GM12878 (cell line): ENCODE measurements at regions not wholly inside any gene's neighbourhood (a gene's known extent, or its start where the extent isn't known, plus 50 kb on each side); places are given as distances from the start of the nearest gene placed in this dataset.
A peak's percentile ranks its signal among the peaks of the same experiment; 100 is the strongest.

ENCODE experiments used
- ATAC-seq: fragments of 200-7000 bp; cut with Tn5 transposase; 3 replicates; pipeline ENCODE4 v1.9.1; 2020; ENCODE audit warnings: mild to moderate bottlenecking, moderate library complexity
- BruUV-seq: library from RNA; stranded (reverse); fragments of 400-500 nt; replicated peaks from 2 replicates; lab custom pipeline; 2021; lab: Mats Ljungman, UMichigan
- CTCF ChIA-PET: fragments of 300-600 bp; sonication (Branson Sonifier 250); formaldehyde crosslinking; extraction: SDS; loops from one replicate; lab custom pipeline; 2021; ENCODE audit warnings: inconsistent platforms; lab: Yijun Ruan, JAX
- POLR2A ChIA-PET: fragments of 350-600 bp; formaldehyde crosslinking; extraction: SDS; loops from one replicate; lab custom pipeline; 2021; ENCODE audit warnings: inconsistent platforms; lab: Charles Lee
- RAD21 ChIA-PET: fragments of 300-600 bp; sonication (Branson Sonifier 250); formaldehyde crosslinking; loops from one replicate; lab custom pipeline; 2023; ENCODE audit warnings: antibody characterized with exemption; ENCODE audit not compliant: unreplicated experiment; lab: Charles Lee
- SMC1A ChIA-PET: fragments of 300-600 bp; sonication (Branson Sonifier 250); formaldehyde crosslinking; loops from one replicate; lab custom pipeline; 2023; ENCODE audit not compliant: unreplicated experiment, uncharacterized antibody; lab: Charles Lee
- DNase-seq: peaks from one replicate; pipeline ENCODE4 v3.0.0-alpha.2; 2011; ENCODE audit warnings: low read depth, low spot score
- FAIRE-seq: peaks from 3 replicates; lab custom pipeline; 2011; peaks lifted over from hg19 to GRCh38; lab: Jason Lieb, UNC
- H2AFZ ChIP-seq: 2 replicates; pipeline ENCODE4 v1.6.0; 2011; ENCODE audit warnings: low read depth, low read length, control low read depth; ENCODE audit not compliant: control insufficient read depth
- H3K27ac ChIP-seq: 2 replicates; pipeline ENCODE4 v1.5.1; 2011; ENCODE audit warnings: control low read depth; ENCODE audit not compliant: control insufficient read depth, insufficient read depth
- H3K27me3 ChIP-seq, 2 experiments: replicated peaks in 1 of 2; 2 replicates each; pipeline versions ENCODE4 v1.6.0 to v1.6.1; 2011; ENCODE audit warnings: low read length in 1 of 2; ENCODE audit not compliant: control insufficient read depth in 2 of 2, insufficient read depth in 2 of 2
- H3K36me3 ChIP-seq, 2 experiments: 2 replicates each; pipeline ENCODE4 v1.5.1; 2011; ENCODE audit warnings: low read length in 1 of 2; ENCODE audit not compliant: control insufficient read depth in 2 of 2, insufficient read depth in 2 of 2
- H3K4me1 ChIP-seq: 2 replicates; pipeline ENCODE4 v1.6.1; 2011; ENCODE audit warnings: mild to moderate bottlenecking, low read length, moderate library complexity, mixed read lengths; ENCODE audit not compliant: control insufficient read depth, insufficient read depth
- H3K4me2 ChIP-seq: 2 replicates; pipeline ENCODE4 v1.6.0; 2011; ENCODE audit warnings: control low read depth; ENCODE audit not compliant: control insufficient read depth, insufficient read depth
- H3K4me3 ChIP-seq: fragments of 200-600 bp; sonication (generic); 2 replicates; pipeline ENCODE4 v1.5.1; 2016
- H3K79me2 ChIP-seq: 2 replicates; pipeline ENCODE4 v1.6.0; 2011; ENCODE audit warnings: low read length; ENCODE audit not compliant: control insufficient read depth, insufficient read depth
- H3K9ac ChIP-seq: 2 replicates; pipeline ENCODE4 v1.8.0; 2011; ENCODE audit warnings: low read length, control low read depth, mixed read lengths; ENCODE audit not compliant: control insufficient read depth, insufficient read depth
- H3K9me3 ChIP-seq: replicated peaks from 3 replicates; pipeline ENCODE4 v1.5.1; 2011; ENCODE audit warnings: mild to moderate bottlenecking, low read length; ENCODE audit not compliant: control insufficient read depth, insufficient read depth
- H4K20me1 ChIP-seq: 2 replicates; pipeline ENCODE4 v1.6.0; 2011; ENCODE audit not compliant: control insufficient read depth, insufficient read depth
- CTCF ChIP-seq, 3 experiments: IDR thresholded peaks in 2 of 3; conservative IDR thresholded peaks in 1 of 3; 2 replicates each; pipeline ENCODE4 v1.5.1; 2011; ENCODE audit warnings: low read depth in 3 of 3, low read length in 3 of 3, mild to moderate bottlenecking in 3 of 3, control low read depth in 2 of 3, moderate library complexity in 2 of 3, inconsistent platforms in 1 of 3, mixed read lengths in 1 of 3; ENCODE audit not compliant: control insufficient read depth in 2 of 3, insufficient read depth in 1 of 3; ENCODE audit errors: extremely low read depth in 1 of 3
- FOXK2 ChIP-seq: fragments of 450-650 bp; IDR thresholded peaks from 2 replicates; pipeline ENCODE4 v1.6.1; 2017; ENCODE audit warnings: mild to moderate bottlenecking, moderate library complexity
- GATAD2B ChIP-seq: fragments of 450-650 bp; conservative IDR thresholded peaks from 2 replicates; pipeline ENCODE4 v1.6.1; 2017; ENCODE audit warnings: low read depth, mild to moderate bottlenecking, moderate library complexity
- IKZF2 ChIP-seq, 2 experiments: fragments of 450-650 bp; IDR thresholded peaks; 2 replicates each; pipeline ENCODE4 v1.6.1; 2017; ENCODE audit warnings: mild to moderate bottlenecking in 2 of 2, moderate library complexity in 2 of 2
- PAX8 ChIP-seq: fragments of 450-650 bp; IDR thresholded peaks from 2 replicates; pipeline ENCODE4 v1.6.1; 2017; ENCODE audit warnings: mild to moderate bottlenecking, moderate library complexity
- SMC3 ChIP-seq: IDR thresholded peaks from 2 replicates; pipeline ENCODE4 v1.6.1; 2011; ENCODE audit warnings: low read length, improper control_type of control experiment, borderline replicate concordance
- SPI1 ChIP-seq: IDR thresholded peaks from 2 replicates; pipeline ENCODE4 v1.6.1; 2011; ENCODE audit warnings: low read depth, mild to moderate bottlenecking, low read length, moderate library complexity, borderline replicate concordance; ENCODE audit not compliant: insufficient read depth
- ZNF207 ChIP-seq: fragments of 450-650 bp; IDR thresholded peaks from 2 replicates; pipeline ENCODE4 v1.6.1; 2014; ENCODE audit warnings: antibody characterized with exemption, mild to moderate bottlenecking, borderline replicate concordance
- ZNF217 ChIP-seq: fragments of 450-650 bp; IDR thresholded peaks from 2 replicates; pipeline ENCODE4 v1.6.1; 2017; ENCODE audit warnings: antibody characterized with exemption, mild to moderate bottlenecking
- ZZZ3 ChIP-seq: IDR thresholded peaks from 2 replicates; pipeline ENCODE4 v1.6.1; 2011; ENCODE audit warnings: low read depth; ENCODE audit not compliant: control insufficient read depth, insufficient read length
- WGBS: methylation state at CpG from one replicate; pipeline ENCODE4 v1.1.6; 2016; ENCODE audit warnings: low lambda C conversion rate; ENCODE audit not compliant: insufficient replicate concordance, insufficient coverage; ENCODE audit errors: missing lambda C conversion rate; 5-methylcytosine and 5-hydroxymethylcytosine counted together
- in situ Hi-C: fragments of 300-500 bp; cut with MboI; formaldehyde crosslinking; loops from 9 replicates; pipeline ENCODE4 v1.14.3; 2018; ENCODE audit warnings: mixed read lengths
- intact Hi-C: fragments of 100-400 bp; cut with micrococcal nuclease; formaldehyde crosslinking; loops from one replicate; pipeline ENCODE4 v1.14.2; 2022; ENCODE audit not compliant: unreplicated experiment
- TF ChIP-seq, protein P1 (sequence below): IDR thresholded peaks from 2 replicates; pipeline ENCODE4 v1.6.1; 2012; ENCODE audit warnings: low read depth, low read length, improper control_type of control experiment
- TF ChIP-seq, protein P2 (sequence below): fragments of 450-650 bp; IDR thresholded peaks from 2 replicates; pipeline ENCODE4 v1.6.1; 2017; ENCODE audit warnings: low read depth, mild to moderate bottlenecking, moderate library complexity
- TF ChIP-seq, protein P3 (sequence below): IDR thresholded peaks from 2 replicates; pipeline ENCODE4 v1.6.1; 2012; ENCODE audit warnings: low read length, inconsistent platforms
- TF ChIP-seq, protein P4 (sequence below): fragments of 450-650 bp; IDR thresholded peaks from 2 replicates; pipeline ENCODE4 v1.6.1; 2018; ENCODE audit warnings: mild to moderate bottlenecking, low read depth, moderate library complexity; ENCODE audit not compliant: partially characterized antibody

DNA sequence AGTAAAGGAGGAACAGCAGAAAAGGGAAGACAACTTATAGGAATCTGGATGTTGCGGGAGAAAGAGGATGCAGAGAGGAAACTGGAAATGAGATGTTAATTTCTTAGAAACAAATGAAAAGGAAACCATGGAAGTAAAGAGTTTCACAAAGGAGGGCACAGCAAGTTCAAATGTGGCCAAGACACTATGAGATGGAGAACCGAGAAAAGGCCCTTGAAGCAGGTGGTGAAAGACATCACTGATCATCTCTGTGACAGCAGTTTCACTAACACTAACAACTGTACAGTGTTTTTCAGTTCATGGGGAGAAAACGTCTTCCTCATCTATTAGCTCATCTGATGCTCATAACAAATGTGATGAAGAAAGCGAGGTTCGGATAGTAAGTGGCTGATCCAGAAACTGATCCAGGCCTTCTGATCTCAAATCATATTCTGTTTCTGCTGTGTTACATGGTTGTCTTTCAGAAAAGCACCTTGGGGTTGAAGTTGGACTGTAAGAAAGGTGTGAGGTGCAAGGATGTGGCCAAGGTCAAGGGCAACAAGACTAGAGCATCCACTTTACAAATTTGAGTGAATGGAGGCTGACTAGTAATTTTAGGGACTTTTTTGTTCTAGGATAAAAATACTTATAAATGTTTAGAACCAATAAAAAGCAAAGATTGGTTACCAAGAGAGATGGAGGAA, 492.1 kb upstream of the CADM1 start:
- H3K9ac ChIP-seq: peak overlapping the region; percentile 48; the same call in 1 of the 2 replicates
- 0% methylated on average over 5 of the region's 5 CpGs for WGBS
- H3K27ac ChIP-seq: peak overlapping the region; percentile 79
- peak; percentile 89 for DNase-seq
- H3K4me3 ChIP-seq: no peak overlapping the region
- TSS peak; percentile 92 for BruUV-seq
- RAD21 ChIA-PET: interaction anchor here (0.6 to 4.1 kb wide), 13 partner anchors 21 to 153 kb away, joined by 3 to 31 read pairs (median 5); no protein-coding TSS in a partner anchor
- POLR2A ChIA-PET: interaction anchor here (0.6 to 1.6 kb wide), 4 partner anchors 8 to 78 kb away, joined by 3 to 9 read pairs (median 4); no protein-coding TSS in a partner anchor
- peaks cover 25% of the 10 kb centered on the region for H3K4me1 ChIP-seq
- no peak overlapping the region; the same call in 1 of the 2 replicates for H2AFZ ChIP-seq
- H3K27me3 ChIP-seq: no peaks in the 10 kb centered on the region
- CTCF ChIA-PET: interaction anchor here (0.8 to 2.5 kb wide), 9 partner anchors 9 to 80 kb away, joined by 3 to 8 read pairs (median 4); no protein-coding TSS in a partner anchor
- intact Hi-C loops: loop anchor here (1.0 to 5.0 kb wide), 5 partner anchors 34 to 124 kb away; no protein-coding TSS in a partner anchor
- no peaks in the 10 kb centered on the region for H4K20me1 ChIP-seq
- FAIRE-seq: peak; percentile 99
- in situ Hi-C loops: loop anchor here (5.0 kb wide), 1 partner anchor 69 kb away; no protein-coding TSS in a partner anchor
- H3K9me3 ChIP-seq: no peaks in the 10 kb centered on the region
- H3K36me3 ChIP-seq: no peaks in the 10 kb centered on the region
- peak; percentile 96 for ATAC-seq
- peak overlapping the region; percentile 57 for H3K4me2 ChIP-seq
- SMC1A ChIA-PET: interaction anchor here (0.6 to 3.5 kb wide), 10 partner anchors 38 to 123 kb away, joined by 3 to 57 read pairs (median 4); no protein-coding TSS in a partner anchor
- H3K79me2 ChIP-seq: no peaks in the 10 kb centered on the region
- TF ChIP-seq SMC3: no peak; the same call in 1 of the 2 replicates
- TF ChIP-seq, protein P1, sequence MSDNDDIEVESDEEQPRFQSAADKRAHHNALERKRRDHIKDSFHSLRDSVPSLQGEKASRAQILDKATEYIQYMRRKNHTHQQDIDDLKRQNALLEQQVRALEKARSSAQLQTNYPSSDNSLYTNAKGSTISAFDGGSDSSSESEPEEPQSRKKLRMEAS: no peak
- TF ChIP-seq, protein P2, sequence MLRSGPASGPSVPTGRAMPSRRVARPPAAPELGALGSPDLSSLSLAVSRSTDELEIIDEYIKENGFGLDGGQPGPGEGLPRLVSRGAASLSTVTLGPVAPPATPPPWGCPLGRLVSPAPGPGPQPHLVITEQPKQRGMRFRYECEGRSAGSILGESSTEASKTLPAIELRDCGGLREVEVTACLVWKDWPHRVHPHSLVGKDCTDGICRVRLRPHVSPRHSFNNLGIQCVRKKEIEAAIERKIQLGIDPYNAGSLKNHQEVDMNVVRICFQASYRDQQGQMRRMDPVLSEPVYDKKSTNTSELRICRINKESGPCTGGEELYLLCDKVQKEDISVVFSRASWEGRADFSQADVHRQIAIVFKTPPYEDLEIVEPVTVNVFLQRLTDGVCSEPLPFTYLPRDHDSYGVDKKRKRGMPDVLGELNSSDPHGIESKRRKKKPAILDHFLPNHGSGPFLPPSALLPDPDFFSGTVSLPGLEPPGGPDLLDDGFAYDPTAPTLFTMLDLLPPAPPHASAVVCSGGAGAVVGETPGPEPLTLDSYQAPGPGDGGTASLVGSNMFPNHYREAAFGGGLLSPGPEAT: peak; percentile 94
- TF ChIP-seq SPI1: peak; percentile 81
- no peak for TF ChIP-seq PAX8
- TF ChIP-seq FOXK2: no peak
- TF ChIP-seq CTCF (IDR thresholded peaks at IDR 0.05 in 2 of 3, conservative IDR thresholded peaks at IDR 0.05 in 1 of 3; ENCODE audit: control insufficient read depth in 2 of 3, extremely low read depth in 1 of 3, insufficient read depth in 1 of 3, low read depth in 3 of 3, low read length in 3 of 3): no peak
- TF ChIP-seq, protein P3, sequence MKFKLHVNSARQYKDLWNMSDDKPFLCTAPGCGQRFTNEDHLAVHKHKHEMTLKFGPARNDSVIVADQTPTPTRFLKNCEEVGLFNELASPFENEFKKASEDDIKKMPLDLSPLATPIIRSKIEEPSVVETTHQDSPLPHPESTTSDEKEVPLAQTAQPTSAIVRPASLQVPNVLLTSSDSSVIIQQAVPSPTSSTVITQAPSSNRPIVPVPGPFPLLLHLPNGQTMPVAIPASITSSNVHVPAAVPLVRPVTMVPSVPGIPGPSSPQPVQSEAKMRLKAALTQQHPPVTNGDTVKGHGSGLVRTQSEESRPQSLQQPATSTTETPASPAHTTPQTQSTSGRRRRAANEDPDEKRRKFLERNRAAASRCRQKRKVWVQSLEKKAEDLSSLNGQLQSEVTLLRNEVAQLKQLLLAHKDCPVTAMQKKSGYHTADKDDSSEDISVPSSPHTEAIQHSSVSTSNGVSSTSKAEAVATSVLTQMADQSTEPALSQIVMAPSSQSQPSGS: peak; percentile 92
- TF ChIP-seq GATAD2B: peak; percentile 46; the same call in 1 of the 2 replicates
- TF ChIP-seq ZNF207: no peak; the same call in 1 of the 2 replicates
- TF ChIP-seq ZNF217: no peak
- peak; percentile 99 for TF ChIP-seq IKZF2 (IDR thresholded peaks at IDR 0.05)
- TF ChIP-seq, protein P4, sequence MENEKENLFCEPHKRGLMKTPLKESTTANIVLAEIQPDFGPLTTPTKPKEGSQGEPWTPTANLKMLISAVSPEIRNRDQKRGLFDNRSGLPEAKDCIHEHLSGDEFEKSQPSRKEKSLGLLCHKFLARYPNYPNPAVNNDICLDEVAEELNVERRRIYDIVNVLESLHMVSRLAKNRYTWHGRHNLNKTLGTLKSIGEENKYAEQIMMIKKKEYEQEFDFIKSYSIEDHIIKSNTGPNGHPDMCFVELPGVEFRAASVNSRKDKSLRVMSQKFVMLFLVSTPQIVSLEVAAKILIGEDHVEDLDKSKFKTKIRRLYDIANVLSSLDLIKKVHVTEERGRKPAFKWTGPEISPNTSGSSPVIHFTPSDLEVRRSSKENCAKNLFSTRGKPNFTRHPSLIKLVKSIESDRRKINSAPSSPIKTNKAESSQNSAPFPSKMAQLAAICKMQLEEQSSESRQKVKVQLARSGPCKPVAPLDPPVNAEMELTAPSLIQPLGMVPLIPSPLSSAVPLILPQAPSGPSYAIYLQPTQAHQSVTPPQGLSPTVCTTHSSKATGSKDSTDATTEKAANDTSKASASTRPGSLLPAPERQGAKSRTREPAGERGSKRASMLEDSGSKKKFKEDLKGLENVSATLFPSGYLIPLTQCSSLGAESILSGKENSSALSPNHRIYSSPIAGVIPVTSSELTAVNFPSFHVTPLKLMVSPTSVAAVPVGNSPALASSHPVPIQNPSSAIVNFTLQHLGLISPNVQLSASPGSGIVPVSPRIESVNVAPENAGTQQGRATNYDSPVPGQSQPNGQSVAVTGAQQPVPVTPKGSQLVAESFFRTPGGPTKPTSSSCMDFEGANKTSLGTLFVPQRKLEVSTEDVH: no peak
- TF ChIP-seq ZZZ3: no peak
